NCI-H748 (cell line): ENCODE measurements at regions not wholly inside any gene's neighbourhood (a gene's known extent, or its start where the extent isn't known, plus 50 kb on each side); places are given as distances from the start of the nearest gene placed in this dataset.
"Not testable (repeated sequence)": the region's sequence is repeated elsewhere in the genome, so short reads cannot be mapped to it uniquely, and the experiment has no call there.

Experiments used
- DNase-seq: peaks from one replicate; lab custom pipeline; 2025; ENCODE audit not compliant: unreplicated experiment; lab: John Stamatoyannopoulos, UW

DNA sequence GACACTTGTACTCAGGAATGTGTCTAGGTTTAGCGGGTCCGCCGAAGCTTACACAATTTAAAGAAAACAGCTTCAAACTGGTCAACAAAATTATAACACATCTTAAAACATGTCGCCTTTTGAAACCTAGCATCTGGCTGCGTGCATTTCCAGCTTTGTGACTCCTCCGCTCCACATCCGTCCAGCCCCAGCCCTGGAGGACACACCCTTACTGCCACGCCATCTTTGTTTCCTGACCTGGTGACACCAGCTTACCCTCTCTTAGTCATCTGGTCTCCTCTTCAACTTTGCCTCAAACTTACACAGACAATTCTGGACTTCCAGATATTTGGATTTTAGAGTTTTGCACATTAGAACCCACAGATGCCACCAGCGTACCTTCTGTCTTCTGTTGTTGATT lies 198.7 kb upstream of the VSTM2A start:
- no peak for DNase-seq

DNA sequence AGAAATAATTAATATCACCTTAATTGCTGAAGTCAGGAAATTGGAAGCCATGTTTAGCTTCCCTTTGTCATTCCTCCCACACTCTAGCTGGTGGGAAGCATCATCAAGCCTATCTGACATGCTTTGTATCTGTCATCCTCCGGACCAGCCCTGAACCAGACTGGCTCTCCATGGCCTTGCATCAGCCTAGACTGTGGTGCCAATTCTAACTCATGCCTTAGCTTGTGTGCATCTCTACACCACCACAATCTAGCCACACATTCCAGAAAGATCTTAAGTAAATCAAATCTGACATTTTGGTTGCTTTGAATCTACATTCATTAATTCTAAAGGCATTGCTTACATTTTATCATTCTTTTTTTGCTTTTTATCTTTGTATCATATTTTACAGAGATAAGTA lies 196.4 kb upstream of the VSTM2A start:
- no peak for DNase-seq

DNA sequence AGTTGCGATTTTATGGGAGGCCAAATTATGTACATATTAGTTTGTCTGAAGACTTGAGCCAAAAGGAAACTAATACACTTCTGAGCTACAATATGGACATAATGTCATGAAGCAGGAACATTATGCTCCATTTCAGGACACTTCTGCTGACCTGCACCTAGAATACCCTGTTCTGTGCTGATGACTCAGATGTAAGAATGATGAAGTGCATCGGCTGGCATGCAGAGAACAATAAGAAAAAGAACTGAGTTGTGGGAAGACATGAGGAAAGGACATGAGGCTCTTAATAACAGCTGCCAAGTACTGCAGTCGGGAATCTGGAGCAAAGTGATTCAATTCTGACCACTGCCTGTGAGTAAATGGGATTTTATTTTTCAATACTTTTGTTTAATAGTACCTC lies 192.9 kb upstream of the VSTM2A start:
- no peak for DNase-seq

GRCh38 chr7:54354436-54354835 lies 187.7 kb upstream of the VSTM2A start:
- DNase-seq, result no peak

- no peak for DNase-seq
Measured at GRCh38 chr7:54355842-54356241, 186.3 kb upstream of the VSTM2A start.

- peak; percentile 75 for DNase-seq
Measured at GRCh38 chr7:54360075-54360840, 181.9 kb upstream of the VSTM2A start.

- no peak for DNase-seq
Measured at GRCh38 chr7:54390565-54390964, 151.6 kb upstream of the VSTM2A start.

GRCh38 chr7:54392935-54393334 lies 149.2 kb upstream of the VSTM2A start:
- DNase-seq, result no peak

- DNase-seq, result peak; percentile 74
Measured at GRCh38 chr7:54394834-54395233, 147.3 kb upstream of the VSTM2A start.

DNA sequence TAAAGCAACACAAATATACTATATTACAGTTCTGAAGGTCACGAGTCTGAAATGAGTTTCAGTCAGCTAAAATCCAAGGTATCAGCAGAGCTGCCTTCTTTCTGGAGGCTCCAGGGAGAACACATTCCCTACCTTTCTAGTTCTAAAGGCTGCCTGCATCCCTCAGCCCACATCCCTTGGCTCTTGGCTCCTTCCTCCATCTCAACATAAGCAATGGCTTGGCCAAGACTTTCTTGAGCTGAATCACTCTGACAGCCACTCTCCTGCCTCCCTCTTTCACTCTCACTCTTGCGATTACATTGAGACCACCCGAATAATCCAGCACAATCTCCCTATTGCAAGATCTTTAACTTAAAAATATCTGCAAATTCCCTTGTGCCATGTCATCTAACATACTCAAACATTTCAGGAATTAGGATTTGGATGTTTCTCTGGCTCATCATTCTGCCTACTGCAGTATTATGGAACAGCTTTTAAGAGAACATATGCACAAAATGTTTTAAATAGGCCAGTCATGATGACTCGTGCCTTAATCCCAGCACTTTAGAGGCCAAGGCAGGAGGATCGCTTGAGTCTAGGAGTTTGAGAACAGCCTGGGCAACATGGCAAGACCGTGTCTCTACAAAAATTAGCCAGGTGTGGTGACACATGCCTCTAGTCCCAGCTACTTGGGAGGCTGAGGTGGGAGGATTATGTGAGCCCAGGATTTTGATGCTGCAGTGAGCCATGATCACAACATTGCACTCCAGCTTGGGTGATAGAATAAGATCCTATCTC lies 144.2 kb upstream of the VSTM2A start:
- peak; percentile 30 for DNase-seq

DNA sequence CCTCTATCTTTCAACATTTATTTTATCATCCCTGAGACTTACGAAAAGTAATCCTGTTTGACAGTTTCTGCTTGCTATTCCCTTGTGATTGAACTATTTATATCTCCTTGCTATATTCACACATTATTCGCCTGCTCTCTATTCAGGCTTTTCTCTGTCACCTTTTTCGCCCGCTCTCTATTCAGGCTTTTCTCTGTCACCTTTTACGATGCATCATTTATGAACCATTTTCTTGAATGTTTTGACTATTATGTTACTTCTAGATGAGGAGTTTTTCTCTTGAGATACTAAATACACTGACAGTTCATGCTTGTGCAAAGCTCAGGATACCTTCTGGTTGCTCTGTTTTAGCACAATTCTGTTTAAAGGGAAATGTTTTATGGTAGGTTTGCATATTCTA lies 143.3 kb upstream of the VSTM2A start:
- DNase-seq, result no peak

DNA sequence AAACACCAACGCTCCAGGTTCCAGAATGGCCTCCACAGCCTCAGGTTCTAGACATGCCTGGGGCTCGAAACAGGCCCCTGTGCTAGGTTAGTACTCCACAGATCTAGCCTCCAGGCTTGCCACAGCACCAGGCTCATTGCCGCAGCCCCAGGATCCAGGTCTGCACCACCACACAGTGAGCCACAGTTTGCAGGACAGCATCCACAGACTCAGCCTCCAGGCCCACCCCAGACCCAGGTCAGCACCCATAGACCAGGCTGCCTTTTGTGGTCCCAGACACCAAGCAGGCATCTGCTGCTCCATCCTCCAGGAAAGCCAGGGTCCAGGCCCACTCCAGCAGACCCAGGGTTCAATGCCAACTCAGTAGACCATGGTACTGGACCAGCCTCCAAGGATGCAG lies 132.3 kb upstream of the VSTM2A start:
- DNase-seq, result no peak

DNA sequence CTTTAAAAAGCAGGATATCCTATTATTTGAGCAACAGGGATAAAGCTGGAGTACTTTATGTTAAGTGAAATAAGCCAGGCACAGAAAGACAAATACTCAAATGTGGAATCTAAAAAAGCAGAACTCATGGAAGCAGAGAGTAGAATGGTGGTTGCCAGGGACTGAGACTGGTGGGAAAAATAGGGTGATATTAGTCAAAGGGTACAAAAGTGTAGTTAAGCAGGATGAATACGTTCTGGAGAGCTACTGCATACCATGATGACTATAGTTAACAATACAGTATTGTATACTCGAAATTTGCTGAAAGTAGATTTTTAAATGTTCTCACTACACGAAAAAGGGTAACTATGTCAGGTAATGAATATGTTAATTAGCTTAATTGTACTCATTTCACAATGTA lies 125.5 kb upstream of the VSTM2A start:
- DNase-seq, result no peak

GRCh38 chr7:54419209-54419608 lies 123.0 kb upstream of the VSTM2A start:
- no peak for DNase-seq

DNA sequence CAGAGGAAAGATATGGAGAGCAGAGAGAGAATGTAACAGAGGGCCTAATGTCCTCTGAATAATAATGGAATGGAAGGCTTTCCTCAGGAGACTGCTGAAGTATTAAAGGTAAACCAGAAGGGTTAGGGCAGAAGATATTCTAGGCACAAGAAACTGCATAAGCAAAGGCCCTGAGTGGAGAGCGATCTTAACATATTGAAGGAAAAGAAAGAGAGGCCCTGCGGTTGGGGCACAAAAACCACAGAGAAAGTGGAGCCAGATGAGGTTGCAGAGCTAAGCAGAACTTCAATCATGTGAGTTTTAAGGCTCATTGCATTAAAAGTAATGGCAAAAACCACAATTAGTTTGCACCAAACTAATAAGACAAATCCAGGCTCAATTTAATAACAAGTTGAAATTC lies 115.8 kb upstream of the VSTM2A start:
- no peak for DNase-seq

DNA sequence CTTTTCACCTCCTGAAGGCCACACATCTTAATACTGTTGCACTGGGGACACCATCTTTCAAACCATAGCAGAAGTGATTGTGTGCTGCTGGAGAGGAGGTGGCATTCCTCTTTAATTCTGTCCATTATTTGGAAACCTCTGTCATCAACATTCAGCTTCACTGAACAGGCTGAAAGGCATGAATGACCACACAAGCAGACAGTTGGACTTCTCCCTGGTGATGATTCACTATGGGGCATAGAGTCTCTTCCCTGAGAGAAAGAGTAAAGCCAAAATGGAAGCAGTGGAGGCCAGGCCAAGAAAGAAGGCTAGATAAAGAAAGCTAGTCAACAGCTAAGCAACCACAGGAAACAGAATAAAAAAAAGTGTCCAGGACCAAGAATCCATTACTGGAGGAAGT lies 113.1 kb upstream of the VSTM2A start:
- no peak for DNase-seq

- no peak for DNase-seq
Measured at GRCh38 chr7:54439391-54439790, 102.8 kb upstream of the VSTM2A start.

DNA sequence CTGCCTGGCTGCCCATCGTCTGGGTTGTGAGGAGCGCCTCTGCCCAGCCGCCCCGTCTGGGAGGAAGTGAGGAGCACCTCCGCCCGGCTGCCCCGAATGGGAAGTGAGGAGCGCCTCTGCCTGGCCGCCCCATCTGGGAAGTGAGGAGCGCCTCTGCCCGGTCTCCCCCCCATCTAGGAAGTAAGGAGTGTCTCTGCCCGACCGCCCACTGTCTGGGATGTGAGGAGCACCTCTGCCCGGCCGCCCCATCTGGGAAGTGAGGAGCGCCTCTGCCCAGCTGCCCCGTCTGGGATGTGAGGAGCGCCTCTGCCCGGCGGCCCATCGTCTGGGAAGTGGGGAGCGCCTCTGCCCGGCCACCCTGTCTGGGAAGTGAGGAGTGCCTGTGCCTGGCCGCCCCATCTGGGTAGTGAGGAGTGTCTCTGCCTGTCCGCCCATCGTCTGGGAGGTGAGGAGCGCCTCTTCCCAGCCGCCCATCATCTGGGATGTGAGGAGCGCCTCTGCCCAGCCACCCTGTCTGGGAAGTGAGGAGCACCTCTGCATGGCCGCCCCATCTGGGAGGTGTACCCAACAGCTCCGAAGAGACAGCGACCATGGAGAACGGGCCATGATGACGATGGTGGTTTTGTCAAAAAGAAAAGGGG lies 98.0 kb upstream of the VSTM2A start:
- not testable (repeated sequence) for DNase-seq

DNA sequence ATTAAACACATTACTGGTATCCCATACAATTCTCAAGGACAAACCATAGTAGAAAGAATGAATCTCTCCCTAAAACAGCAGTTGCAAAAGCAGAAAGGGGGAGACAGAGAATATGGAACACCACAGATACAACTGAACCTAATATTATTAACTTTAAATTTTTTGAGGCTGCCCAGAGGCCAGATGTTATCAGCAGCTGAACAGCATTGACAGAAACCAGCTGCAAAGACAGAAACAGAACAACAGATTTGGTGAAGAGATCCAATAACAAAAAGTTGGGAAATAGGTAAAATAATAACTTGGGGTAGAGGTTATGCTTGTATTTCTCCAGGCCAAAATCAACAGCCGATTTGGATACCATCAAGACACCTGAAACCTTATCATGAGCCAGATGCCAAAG lies 89.0 kb upstream of the VSTM2A start:
- DNase-seq, result not testable (repeated sequence)

- DNase-seq, result not testable (repeated sequence)
Measured at GRCh38 chr7:54454700-54455099, 87.5 kb upstream of the VSTM2A start.

- no peak for DNase-seq
Measured at GRCh38 chr7:54465095-54465494, 77.1 kb upstream of the VSTM2A start.

- DNase-seq, result no peak
Measured at GRCh38 chr7:54469740-54470139, 72.4 kb upstream of the VSTM2A start.
